Aorta (tissue), 5 donors: ENCODE measurements at regions not wholly inside any gene's neighbourhood (a gene's known extent, or its start where the extent isn't known, plus 50 kb on each side); places are given as distances from the start of the nearest gene placed in this dataset.

Source experiments
- ATAC-seq: fragments of 200-7000 bp; cut with Tn5 transposase; one replicate; pipeline ENCODE4 v1.9.1; 2022; ENCODE audit warnings: moderate library complexity; ENCODE audit not compliant: low FRiP score
- DNase-seq, 2 donors: peaks; one replicate each; pipeline ENCODE4 v3.0.0-alpha.2; 2020
- H3K27ac ChIP-seq, 2 donors: one replicate each; pipeline ENCODE4 v1.5.1; 2013; ENCODE audit warnings: low read length in 2 of 2, mild to moderate bottlenecking in 2 of 2, moderate library complexity in 2 of 2, control low read depth in 1 of 2, inconsistent platforms in 1 of 2, low read depth in 1 of 2
- H3K27me3 ChIP-seq, 2 donors: one replicate each; pipeline ENCODE4 v1.6.1; 2013; ENCODE audit warnings: control low read depth in 1 of 2, low read length in 1 of 2, mild to moderate bottlenecking in 1 of 2, moderate library complexity in 1 of 2; ENCODE audit not compliant: insufficient read depth in 2 of 2, control insufficient read depth in 1 of 2
- H3K36me3 ChIP-seq, 2 donors: one replicate each; pipeline ENCODE4 v1.6.1; 2013; ENCODE audit warnings: control low read depth in 1 of 2, low read length in 1 of 2, mild to moderate bottlenecking in 1 of 2; ENCODE audit not compliant: insufficient read depth in 2 of 2, control insufficient read depth in 1 of 2
- H3K4me1 ChIP-seq, 2 donors: one replicate each; pipeline ENCODE4 v1.6.1; 2013; ENCODE audit warnings: low read length in 2 of 2, control low read depth in 1 of 2, mild to moderate bottlenecking in 1 of 2, moderate library complexity in 1 of 2; ENCODE audit not compliant: insufficient read depth in 2 of 2, control insufficient read depth in 1 of 2
- H3K4me3 ChIP-seq, 2 donors: one replicate each; pipeline ENCODE4 v1.5.1; 2013; ENCODE audit warnings: low read length in 2 of 2, control low read depth in 1 of 2, mild to moderate bottlenecking in 1 of 2
- H3K9me3 ChIP-seq: one replicate; pipeline ENCODE4 v1.6.1; 2013; ENCODE audit warnings: mild to moderate bottlenecking, low read length; ENCODE audit not compliant: control insufficient read depth
- WGBS, 2 donors: extraction: QIAGEN DNeasy Blood & Tissue Kit; methylation state at CpG; one replicate each; pipeline ENCODE4 v1.1.7; 2013; 5-methylcytosine and 5-hydroxymethylcytosine counted together
- intact Hi-C, 2 donors: fragments of 100-400 bp; cut with DNase I; formaldehyde crosslinking; loops; one replicate each; pipeline versions ENCODE4 v1.14.2 to v1.15.0; 2022
- donor health status: healthy with polysubstance abuse.
- donor health status: Bipolar disorder and iron deficiency.
- donor health status: DM: no; HTN: no; CAD: no.
- donor health status: DM: no; HTN: no; CAD: no.
- donor health status: DM: yes; HTN: yes; CAD: no.

DNA sequence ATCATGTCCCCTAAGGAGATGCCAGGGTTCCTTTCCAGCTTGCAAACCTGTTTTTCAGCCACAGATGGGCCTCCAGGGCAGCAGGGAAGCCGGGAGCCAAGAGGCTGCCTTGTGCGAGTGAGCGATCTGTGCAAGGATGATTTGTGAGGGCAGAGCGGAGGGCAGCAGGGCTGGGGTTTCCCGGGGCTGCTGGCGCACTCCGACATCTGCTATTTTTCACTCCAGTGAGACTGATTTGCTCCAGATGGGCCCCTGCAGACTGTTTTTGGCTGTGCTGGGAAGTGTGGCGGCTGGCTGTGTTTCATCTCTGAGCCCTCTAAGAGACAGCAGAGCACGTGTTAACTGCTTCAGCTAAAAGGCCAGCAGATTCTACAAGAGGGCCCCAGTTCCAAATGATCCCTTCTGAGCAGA, 466.2 kb downstream of the TYW1 start:
- H3K4me3 ChIP-seq = no peak overlapping the region
- 8% methylated on average over 9 of the region's 9 CpGs for WGBS, 2 donors
- intact Hi-C loops = no loop called here
- H3K27me3 ChIP-seq = no peaks in the 10 kb centered on the region
- H3K27ac ChIP-seq = no peak overlapping the region
- ATAC-seq = no peak
- H3K9me3 ChIP-seq = no peaks in the 10 kb centered on the region
- DNase-seq = peak in 1 of 2 donors; percentile 40
- H3K4me1 ChIP-seq = no peaks in the 10 kb centered on the region
- no peaks in the 10 kb centered on the region for H3K36me3 ChIP-seq

- DNase-seq (no peak), ATAC-seq (no peak)
- WGBS, 2 donors = 97 to 98% methylated on average over 1 of the region's 1 CpG
- Histone ChIP-seq H3K4me3 (no peak overlapping the region), H3K27me3 (no peaks in the 10 kb centered on the region), H3K27ac (no peak overlapping the region), H3K4me1 (no peaks in the 10 kb centered on the region), H3K36me3 (no peaks in the 10 kb centered on the region), H3K9me3 (no peaks in the 10 kb centered on the region)
- intact Hi-C loops = no loop called here
These were observed 466.7 kb downstream of the TYW1 start for GRCh38 chr7:67463316-67463715.

GRCh38 chr7:67463983-67464382, 467.4 kb downstream of the TYW1 start:
- Histone ChIP-seq H3K4me1 (no peaks in the 10 kb centered on the region), H3K27ac (no peak overlapping the region), H3K27me3 (no peaks in the 10 kb centered on the region), H3K36me3 (no peaks in the 10 kb centered on the region), H3K4me3 (no peak overlapping the region), H3K9me3 (no peaks in the 10 kb centered on the region)
- DNase-seq = no peak
- ATAC-seq = no peak
- 55 to 84% methylated on average over 1 of the region's 1 CpG for WGBS, 2 donors
- intact Hi-C loops = no loop called here

- Histone ChIP-seq H3K36me3 (no peaks in the 10 kb centered on the region), H3K4me3 (no peak overlapping the region), H3K4me1 (no peaks in the 10 kb centered on the region), H3K27me3 (no peaks in the 10 kb centered on the region), H3K27ac (no peak overlapping the region), H3K9me3 (no peaks in the 10 kb centered on the region)
- intact Hi-C loops = no loop called here
- DNase-seq = no peak
- ATAC-seq = no peak
- 81 to 87% methylated on average over 2 of the region's 2 CpGs for WGBS, 2 donors
These were observed 469.5 kb downstream of the TYW1 start for GRCh38 chr7:67466109-67466508.

DNA sequence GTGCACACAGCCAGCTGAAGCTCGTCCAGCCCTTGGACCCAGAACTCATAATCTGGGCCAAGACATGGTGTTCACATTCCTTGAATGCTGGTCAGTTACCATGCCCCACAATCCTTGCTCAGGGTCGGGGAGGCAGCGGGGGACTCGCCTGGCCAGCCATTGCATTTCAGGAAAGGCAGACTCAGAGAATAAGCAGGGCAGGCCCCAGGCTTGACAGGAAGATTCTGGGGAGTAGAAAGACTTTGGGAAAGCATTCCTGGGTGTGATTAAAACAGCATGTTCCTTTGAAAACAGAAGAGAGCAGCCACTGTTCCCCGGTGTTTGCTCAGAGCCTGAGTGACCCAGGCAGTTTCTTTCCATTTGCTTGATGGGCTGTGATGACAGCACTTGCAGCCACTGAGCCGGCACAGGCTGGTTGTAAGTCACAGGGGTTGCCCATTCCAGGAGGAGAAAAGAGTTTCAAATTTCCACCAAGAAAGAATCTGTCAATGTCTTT, 473.7 kb downstream of the TYW1 start:
- H3K36me3 ChIP-seq = no peaks in the 10 kb centered on the region
- intact Hi-C loops = no loop called here
- ATAC-seq (no peak), DNase-seq (no peak)
- H3K27me3 ChIP-seq = no peaks in the 10 kb centered on the region
- H3K4me3 ChIP-seq = no peak overlapping the region
- H3K4me1 ChIP-seq = no peaks in the 10 kb centered on the region
- WGBS, 2 donors = 2 to 7% methylated on average over 6 of the region's 6 CpGs
- H3K27ac ChIP-seq = peak overlapping the region in 1 of 2 donors; percentile 9
- H3K9me3 ChIP-seq = peaks cover 2% of the 10 kb centered on the region

GRCh38 chr7:67475293-67475692, 478.7 kb downstream of the TYW1 start:
- no peak overlapping the region for H3K27ac ChIP-seq
- WGBS, 2 donors = 94 to 96% methylated on average over 1 of the region's 1 CpG
- H3K27me3 ChIP-seq = no peaks in the 10 kb centered on the region
- H3K4me3 ChIP-seq = no peak overlapping the region
- no peaks in the 10 kb centered on the region for H3K4me1 ChIP-seq
- H3K36me3 ChIP-seq = no peaks in the 10 kb centered on the region
- peaks cover 2% of the 10 kb centered on the region for H3K9me3 ChIP-seq
- intact Hi-C loops = no loop called here
- DNase-seq (no peak), ATAC-seq (no peak)

- 79 to 84% methylated on average over 6 of the region's 6 CpGs for WGBS, 2 donors
- Histone ChIP-seq H3K36me3 (no peaks in the 10 kb centered on the region), H3K4me1 (no peaks in the 10 kb centered on the region), H3K27me3 (no peaks in the 10 kb centered on the region), H3K4me3 (no peak overlapping the region), H3K9me3 (peaks cover 2% of the 10 kb centered on the region), H3K27ac (no peak overlapping the region)
- DNase-seq = no peak
- intact Hi-C loops = no loop called here
- no peak for ATAC-seq
These were observed 481.4 kb downstream of the TYW1 start for GRCh38 chr7:67478066-67478465.

GRCh38 chr7:67484244-67484751, 487.7 kb downstream of the TYW1 start:
- WGBS, 2 donors = 0 to 2% methylated on average over 13 of the region's 13 CpGs

GRCh38 chr7:67486401-67486800, 489.8 kb downstream of the TYW1 start:
- Histone ChIP-seq H3K4me3 (no peak overlapping the region), H3K9me3 (no peaks in the 10 kb centered on the region)
- 41 to 48% methylated on average over 3 of the region's 3 CpGs for WGBS, 2 donors

More at GRCh38 chr7:67484244-67484751, 487.7 kb downstream of the TYW1 start:
- Histone ChIP-seq H3K4me3 (peak overlapping the region in 1 of 2 donors; percentile 27), H3K36me3 (no peaks in the 10 kb centered on the region), H3K27ac (no peak overlapping the region), H3K4me1 (no peaks in the 10 kb centered on the region), H3K27me3 (no peaks in the 10 kb centered on the region), H3K9me3 (no peaks in the 10 kb centered on the region)
- ATAC-seq (peak; percentile 24), DNase-seq (peak in 1 of 2 donors; percentile 53)
- intact Hi-C loops = no loop called here

More at GRCh38 chr7:67486401-67486800, 489.8 kb downstream of the TYW1 start:
- Histone ChIP-seq H3K27ac (no peak overlapping the region), H3K27me3 (no peaks in the 10 kb centered on the region), H3K36me3 (no peaks in the 10 kb centered on the region), H3K4me1 (no peaks in the 10 kb centered on the region)
- DNase-seq = no peak
- no peak for ATAC-seq
- intact Hi-C loops = no loop called here
